Nephron (organoid): ENCODE measurements at regions not wholly inside any gene's neighbourhood (a gene's known extent, or its start where the extent isn't known, plus 50 kb on each side); places are given as distances from the start of the nearest gene placed in this dataset.

Experiments used
- H3K27ac Mint-ChIP-seq, 3 experiments: 2 replicates each; pipeline ENCODE4 v1.8.0; 2020; ENCODE audit warnings: mixed read lengths in 3 of 3, mild to moderate bottlenecking in 2 of 3, moderate library complexity in 1 of 3
- H3K27me3 Mint-ChIP-seq: 2 replicates; pipeline ENCODE4 v1.8.0; 2021; ENCODE audit warnings: low read depth, mild to moderate bottlenecking, moderate library complexity, mixed read lengths
- H3K36me3 Mint-ChIP-seq: 2 replicates; pipeline ENCODE4 v1.8.0; 2020; ENCODE audit warnings: low read depth, mixed read lengths
- H3K4me1 Mint-ChIP-seq: 2 replicates; pipeline ENCODE4 v1.8.0; 2020; ENCODE audit warnings: mixed read lengths
- H3K4me3 Mint-ChIP-seq, 3 experiments: 2 replicates each; pipeline ENCODE4 v1.8.0; 2020; ENCODE audit warnings: mild to moderate bottlenecking in 3 of 3, mixed read lengths in 3 of 3, moderate library complexity in 2 of 3
- H3K9me3 Mint-ChIP-seq: 2 replicates; pipeline ENCODE4 v1.8.0; 2020; ENCODE audit warnings: mixed read lengths
- TF ChIP-seq, protein P1 (sequence below), 3 experiments: fragments of 200-600 bp; sonication (generic); IDR thresholded peaks; one replicate each; pipeline ENCODE4 v1.5.0; 2021; ENCODE audit warnings: antibody characterized with exemption in 3 of 3; ENCODE audit not compliant: unreplicated experiment in 3 of 3

DNA sequence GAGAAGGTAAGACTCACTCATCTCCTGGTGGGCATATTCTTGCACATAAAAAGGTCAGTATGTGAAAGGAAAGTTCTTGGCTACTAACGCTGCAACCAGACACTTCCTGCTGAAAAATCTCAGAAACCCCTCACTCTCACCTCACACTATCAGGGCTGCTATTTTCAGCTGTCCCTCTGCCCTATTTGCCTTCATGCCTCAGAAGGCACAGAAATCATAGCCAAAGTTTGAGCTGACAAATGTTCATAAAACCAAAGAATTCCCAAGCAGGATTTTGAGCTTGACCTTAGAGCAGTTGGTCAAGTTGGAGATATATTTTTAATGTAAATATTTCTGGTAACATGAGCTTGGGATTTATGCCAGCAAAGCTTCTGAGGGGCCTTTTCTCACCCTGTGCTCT is 806.2 kb downstream of the MAFB start:
- Mint-ChIP-seq H3K9me3 (peaks cover 4% of the 10 kb centered on the region), H3K4me3 (no peak overlapping the region), H3K27ac (peak overlapping the region; percentile 13 to 62 (median 18)), H3K36me3 (no peaks in the 10 kb centered on the region), H3K27me3 (no peaks in the 10 kb centered on the region), H3K4me1 (peaks cover 40% of the 10 kb centered on the region)
- TF ChIP-seq, protein P1, sequence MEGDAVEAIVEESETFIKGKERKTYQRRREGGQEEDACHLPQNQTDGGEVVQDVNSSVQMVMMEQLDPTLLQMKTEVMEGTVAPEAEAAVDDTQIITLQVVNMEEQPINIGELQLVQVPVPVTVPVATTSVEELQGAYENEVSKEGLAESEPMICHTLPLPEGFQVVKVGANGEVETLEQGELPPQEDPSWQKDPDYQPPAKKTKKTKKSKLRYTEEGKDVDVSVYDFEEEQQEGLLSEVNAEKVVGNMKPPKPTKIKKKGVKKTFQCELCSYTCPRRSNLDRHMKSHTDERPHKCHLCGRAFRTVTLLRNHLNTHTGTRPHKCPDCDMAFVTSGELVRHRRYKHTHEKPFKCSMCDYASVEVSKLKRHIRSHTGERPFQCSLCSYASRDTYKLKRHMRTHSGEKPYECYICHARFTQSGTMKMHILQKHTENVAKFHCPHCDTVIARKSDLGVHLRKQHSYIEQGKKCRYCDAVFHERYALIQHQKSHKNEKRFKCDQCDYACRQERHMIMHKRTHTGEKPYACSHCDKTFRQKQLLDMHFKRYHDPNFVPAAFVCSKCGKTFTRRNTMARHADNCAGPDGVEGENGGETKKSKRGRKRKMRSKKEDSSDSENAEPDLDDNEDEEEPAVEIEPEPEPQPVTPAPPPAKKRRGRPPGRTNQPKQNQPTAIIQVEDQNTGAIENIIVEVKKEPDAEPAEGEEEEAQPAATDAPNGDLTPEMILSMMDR (IDR thresholded peaks at IDR 0.05; ENCODE audit: unreplicated experiment in 3 of 3): no peak

DNA sequence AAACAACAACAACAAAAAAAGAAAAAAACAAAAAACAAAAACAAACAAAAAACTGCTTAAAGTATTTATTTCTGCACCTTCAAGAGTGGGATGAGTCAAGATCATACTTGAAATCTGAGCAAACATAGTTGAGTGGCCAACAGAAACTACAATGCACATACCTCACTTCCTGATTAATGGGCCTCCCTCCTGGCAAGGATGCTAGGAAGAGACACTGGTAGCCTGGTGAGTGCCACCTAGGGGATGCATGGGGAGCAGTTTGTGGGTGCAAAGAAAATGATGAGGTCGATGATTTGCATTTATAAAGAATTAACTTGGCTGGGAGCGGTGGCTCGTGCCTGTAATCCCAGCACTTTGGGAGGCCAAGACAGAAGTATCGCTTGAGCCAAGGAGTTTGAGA is 808.1 kb downstream of the MAFB start:
- no peaks in the 10 kb centered on the region for H3K36me3 Mint-ChIP-seq
- peaks cover 44% of the 10 kb centered on the region for H3K4me1 Mint-ChIP-seq
- peaks cover 4% of the 10 kb centered on the region for H3K9me3 Mint-ChIP-seq
- no peaks in the 10 kb centered on the region for H3K27me3 Mint-ChIP-seq
- H3K27ac Mint-ChIP-seq: peak overlapping the region in 1 of 3 experiments; percentile 44
- TF ChIP-seq, protein P1 (IDR thresholded peaks at IDR 0.05; ENCODE audit: unreplicated experiment in 3 of 3): no peak
- no peak overlapping the region for H3K4me3 Mint-ChIP-seq

GRCh38 chr20:39879296-39879695 is 809.7 kb downstream of the MAFB start:
- peaks cover 52% of the 10 kb centered on the region for H3K4me1 Mint-ChIP-seq
- H3K27me3 Mint-ChIP-seq: no peaks in the 10 kb centered on the region
- no peak overlapping the region for H3K4me3 Mint-ChIP-seq
- H3K9me3 Mint-ChIP-seq: peaks cover 4% of the 10 kb centered on the region
- TF ChIP-seq, protein P1 (IDR thresholded peaks at IDR 0.05; ENCODE audit: unreplicated experiment in 3 of 3): no peak
- H3K36me3 Mint-ChIP-seq: no peaks in the 10 kb centered on the region
- H3K27ac Mint-ChIP-seq: peak overlapping the region; percentile 88 to 95 (median 94)

DNA sequence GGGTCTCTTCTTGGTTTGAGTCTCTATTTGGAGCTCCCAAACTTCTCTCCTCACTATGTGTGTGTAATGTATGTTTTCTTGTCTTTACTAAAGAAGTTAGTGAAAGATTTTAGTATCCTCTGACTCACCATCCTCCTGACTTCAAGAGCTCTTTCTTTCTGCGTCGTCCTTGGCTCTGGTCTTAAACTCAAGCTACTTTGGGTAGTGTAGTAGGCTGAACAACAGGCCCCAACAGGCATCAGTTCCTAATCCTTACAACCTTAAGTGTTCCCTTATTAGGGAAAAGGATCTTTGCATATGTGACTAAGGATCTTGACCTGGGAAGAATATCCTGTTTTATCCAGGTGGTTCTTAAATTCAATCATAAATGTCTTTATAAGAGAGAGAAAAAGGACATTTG is 810.2 kb downstream of the MAFB start:
- Mint-ChIP-seq H3K36me3 (no peaks in the 10 kb centered on the region), H3K4me1 (peaks cover 56% of the 10 kb centered on the region), H3K27ac (peak overlapping the region; percentile 88 to 95 (median 94)), H3K27me3 (no peaks in the 10 kb centered on the region), H3K9me3 (peaks cover 4% of the 10 kb centered on the region), H3K4me3 (no peak overlapping the region)
- TF ChIP-seq, protein P1 (IDR thresholded peaks at IDR 0.05; ENCODE audit: unreplicated experiment in 3 of 3): no peak

GRCh38 chr20:39878320-39878719 is 810.7 kb downstream of the MAFB start:
- Mint-ChIP-seq H3K4me3 (no peak overlapping the region), H3K27ac (peak overlapping the region; percentile 88 to 95 (median 94)), H3K4me1 (peaks cover 59% of the 10 kb centered on the region), H3K36me3 (no peaks in the 10 kb centered on the region), H3K27me3 (no peaks in the 10 kb centered on the region), H3K9me3 (peaks cover 4% of the 10 kb centered on the region)
- TF ChIP-seq, protein P1 (IDR thresholded peaks at IDR 0.05; ENCODE audit: unreplicated experiment in 3 of 3): no peak

- Mint-ChIP-seq H3K9me3 (peaks cover 4% of the 10 kb centered on the region), H3K36me3 (no peaks in the 10 kb centered on the region), H3K4me1 (peaks cover 59% of the 10 kb centered on the region), H3K4me3 (peak overlapping the region in 2 of 3 experiments; percentile 2 to 13), H3K27me3 (no peaks in the 10 kb centered on the region), H3K27ac (peak overlapping the region; percentile 88 to 95 (median 94))
- TF ChIP-seq, protein P1 (IDR thresholded peaks at IDR 0.05; ENCODE audit: unreplicated experiment in 3 of 3): no peak
Observed at GRCh38 chr20:39877788-39878187, 811.2 kb downstream of the MAFB start.
